GM18907 (cell line): ENCODE measurements at regions not wholly inside any gene's neighbourhood (a gene's known extent, or its start where the extent isn't known, plus 50 kb on each side); places are given as distances from the start of the nearest gene placed in this dataset.

Experiments used
- ATAC-seq: cut with Tn5 transposase; IDR thresholded peaks from one replicate; pipeline ENCODE4 v1.9.1; 2021; ENCODE audit warnings: mild to moderate bottlenecking, moderate library complexity; ENCODE audit not compliant: unreplicated experiment

DNA sequence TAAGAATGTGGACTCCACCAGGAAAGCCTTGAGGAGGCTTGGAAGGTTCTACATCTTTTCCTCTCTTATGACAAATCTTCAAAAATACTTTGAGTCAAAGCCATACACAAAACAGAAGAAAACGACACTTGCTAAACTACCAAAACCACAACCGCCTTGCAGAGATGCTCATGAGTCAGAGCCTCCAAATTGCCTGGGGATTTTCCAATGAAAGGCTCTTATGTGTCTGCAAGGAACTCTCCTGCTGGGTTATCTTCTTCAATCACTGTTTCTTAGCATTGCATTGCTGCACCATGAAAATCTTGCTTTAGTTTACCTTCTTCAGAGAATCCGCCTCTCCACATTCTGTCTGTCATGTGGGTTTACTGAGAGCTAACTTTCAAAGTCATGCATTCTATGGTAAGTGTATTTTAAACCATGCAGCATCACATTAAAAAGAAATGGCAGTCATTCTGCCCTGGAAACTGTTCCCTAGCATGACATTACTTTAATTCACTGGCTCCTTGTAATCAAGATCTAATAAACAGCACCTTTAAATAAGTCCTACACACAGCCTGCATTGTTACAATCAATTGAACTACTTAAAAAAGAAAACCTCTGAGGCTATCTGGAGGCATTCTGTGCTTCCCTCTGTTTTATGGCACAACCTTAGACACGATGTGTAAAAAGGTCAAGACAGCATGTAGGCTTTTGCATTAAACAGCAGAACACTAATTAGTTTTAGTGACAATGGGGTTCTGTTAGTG is 210.0 kb upstream of the FOXD3 start:
- no peak for ATAC-seq

DNA sequence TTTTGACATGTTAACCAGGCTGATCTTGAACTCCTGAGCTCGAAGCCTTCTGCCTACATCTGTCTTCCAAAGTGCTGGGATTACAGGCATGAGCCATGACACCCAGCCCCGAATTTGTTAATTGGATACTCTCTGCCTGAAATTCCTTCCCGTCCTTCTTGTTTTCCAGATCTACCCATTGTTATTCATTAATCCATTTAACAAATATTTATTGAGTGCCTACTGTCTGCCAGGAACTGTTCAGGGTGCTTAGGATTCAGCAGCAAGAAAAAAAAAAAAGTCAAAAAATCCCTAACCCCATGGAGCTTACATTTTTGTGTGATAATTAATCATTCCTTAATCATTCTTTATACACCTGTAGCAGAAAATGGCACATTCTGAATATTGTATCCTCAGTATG is 206.8 kb upstream of the FOXD3 start:
- no peak for ATAC-seq

DNA sequence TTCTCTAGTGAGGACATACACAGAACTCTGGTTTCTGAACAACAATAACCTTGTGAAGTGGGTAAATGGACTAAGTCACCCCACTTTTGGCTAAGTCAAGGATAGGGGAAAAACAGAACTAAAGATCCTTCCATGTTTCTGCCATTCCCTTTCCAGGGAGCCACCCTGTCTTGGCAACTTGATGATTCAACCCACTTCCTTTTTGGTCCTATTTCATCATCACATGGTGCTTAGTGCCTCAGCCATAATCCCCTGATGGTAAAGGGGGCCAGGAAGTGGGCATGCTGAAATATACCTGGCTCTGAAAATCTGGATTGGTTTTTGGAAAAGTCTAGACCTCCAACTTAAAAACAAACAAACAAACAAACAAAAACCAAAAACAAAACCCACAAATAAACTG is 206.4 kb upstream of the FOXD3 start:
- ATAC-seq: no peak

DNA sequence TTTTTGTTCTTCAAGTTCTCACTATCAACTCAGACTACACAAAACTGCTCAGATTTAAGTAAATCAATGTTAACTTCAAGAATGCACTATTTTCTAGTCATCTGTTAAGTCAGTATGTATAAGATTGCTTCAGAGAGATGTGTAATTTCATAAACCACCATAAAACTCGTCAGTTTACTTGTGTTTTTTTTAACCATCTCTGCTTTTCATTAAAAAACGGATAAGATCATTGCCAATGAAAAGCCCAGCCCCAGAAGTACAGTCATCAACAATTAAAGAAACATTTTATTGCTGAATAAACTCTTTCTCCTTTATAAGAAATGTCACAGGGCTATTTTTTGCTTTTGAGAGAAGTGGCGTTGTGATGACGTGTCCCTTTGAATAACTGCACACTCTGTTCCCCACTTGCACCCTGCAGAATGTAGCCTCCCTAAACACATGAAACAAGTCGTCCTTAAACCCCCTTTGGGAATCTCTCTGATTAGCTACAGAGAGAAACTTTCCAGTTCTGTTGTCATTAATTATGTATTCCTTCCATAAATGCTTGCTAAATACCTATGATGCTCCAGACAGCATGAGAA is 202.7 kb upstream of the FOXD3 start:
- no peak for ATAC-seq

DNA sequence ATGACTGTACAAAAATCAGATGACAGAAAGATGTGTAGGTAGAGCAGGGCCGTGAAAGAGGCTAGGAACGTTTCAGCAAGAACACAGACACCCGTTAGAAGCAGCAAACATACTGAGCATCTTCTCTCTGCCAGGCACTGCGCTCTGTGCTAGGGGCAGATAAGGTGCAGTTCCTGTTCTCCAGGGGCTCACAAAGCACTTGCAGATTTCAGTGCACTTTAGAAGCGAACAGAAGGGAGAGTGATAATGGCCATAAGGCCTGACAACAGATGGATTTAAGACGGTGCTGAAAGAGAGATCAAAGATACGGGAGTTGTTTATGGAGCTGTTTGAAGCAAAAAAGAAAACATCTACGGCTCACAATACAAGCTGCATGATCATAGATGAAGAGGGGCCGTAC is 200.3 kb upstream of the FOXD3 start:
- ATAC-seq: no peak

DNA sequence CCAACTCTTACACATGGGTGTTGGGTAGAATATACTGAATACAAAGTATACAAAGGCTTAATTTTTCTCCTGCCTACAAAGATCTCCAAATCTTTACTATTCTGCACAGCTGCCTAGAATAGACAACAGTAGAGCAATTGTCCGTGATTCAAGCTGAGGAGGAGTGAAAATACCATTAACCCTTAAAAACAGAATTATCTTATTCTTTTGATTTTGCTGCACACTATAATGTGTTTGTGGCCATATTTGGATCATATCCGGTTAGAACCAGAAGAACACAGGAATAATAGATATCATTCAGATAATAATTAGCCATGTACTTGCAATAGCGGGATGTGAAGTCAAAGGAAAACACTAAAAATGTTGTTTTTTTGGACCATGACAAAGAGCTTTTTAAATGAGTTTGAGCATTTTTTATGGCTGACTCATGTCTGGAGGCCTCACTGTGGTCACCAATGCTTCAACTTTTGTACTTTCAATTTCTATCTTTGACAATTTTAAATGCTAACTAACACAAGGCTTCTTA is 197.6 kb upstream of the FOXD3 start:
- peak; percentile 89 for ATAC-seq

DNA sequence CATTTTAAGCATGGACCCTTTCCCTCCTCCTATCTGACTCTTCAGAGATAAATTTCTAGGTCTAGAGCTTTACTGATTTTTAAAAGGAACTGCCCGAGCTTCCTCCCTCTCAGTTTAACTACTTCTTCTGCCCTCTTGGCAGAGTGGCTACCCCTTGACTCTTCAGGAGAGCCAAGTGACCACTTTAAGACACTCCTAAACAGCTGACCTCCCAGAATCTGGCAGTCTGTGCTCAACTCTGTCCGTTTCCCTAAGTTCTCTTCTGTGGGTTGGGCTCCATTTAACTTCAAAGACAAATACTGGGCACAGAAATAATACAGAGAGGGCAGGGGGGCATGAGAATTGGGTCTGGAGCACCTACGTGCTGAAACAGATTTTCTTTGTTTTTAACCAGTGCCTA is 196.3 kb upstream of the FOXD3 start:
- no peak for ATAC-seq

DNA sequence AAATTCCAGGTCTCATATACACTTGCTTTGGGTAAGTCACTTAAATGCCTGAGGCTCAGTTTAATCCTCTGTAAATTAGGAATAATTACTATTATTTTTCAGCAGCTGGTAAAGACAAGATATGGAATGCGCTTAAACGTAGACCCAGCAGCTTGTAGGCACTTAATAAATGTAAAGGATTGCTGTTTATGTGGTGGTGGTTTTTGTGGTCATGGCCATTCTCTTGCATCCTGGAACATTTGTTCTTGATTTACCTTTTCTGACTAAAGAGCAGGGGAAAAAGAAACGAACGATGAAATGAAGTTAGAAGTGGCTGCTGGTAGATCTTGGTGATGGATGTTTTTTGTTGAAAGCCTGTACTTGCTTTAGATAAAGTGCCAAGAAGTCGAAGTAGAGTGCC is 195.0 kb upstream of the FOXD3 start:
- no peak for ATAC-seq

DNA sequence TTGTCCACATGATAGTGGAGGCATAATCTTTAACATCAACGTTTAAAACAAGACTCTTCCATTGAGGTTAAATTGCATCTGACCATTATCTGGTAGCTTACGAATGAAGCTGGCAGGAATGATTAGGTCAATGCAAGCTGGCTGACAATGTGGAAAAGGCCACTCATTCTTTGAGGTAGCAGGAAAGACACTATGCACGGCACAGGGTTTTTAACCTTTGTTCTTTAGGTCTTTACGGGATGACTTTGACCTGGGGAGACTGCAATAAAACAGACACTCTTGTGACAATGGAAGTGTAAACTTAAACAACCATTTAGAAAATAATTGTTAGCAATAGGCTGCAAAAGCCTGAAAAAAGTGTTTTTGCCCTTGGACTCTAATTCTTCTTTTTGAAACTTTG is 193.8 kb upstream of the FOXD3 start:
- ATAC-seq: no peak

DNA sequence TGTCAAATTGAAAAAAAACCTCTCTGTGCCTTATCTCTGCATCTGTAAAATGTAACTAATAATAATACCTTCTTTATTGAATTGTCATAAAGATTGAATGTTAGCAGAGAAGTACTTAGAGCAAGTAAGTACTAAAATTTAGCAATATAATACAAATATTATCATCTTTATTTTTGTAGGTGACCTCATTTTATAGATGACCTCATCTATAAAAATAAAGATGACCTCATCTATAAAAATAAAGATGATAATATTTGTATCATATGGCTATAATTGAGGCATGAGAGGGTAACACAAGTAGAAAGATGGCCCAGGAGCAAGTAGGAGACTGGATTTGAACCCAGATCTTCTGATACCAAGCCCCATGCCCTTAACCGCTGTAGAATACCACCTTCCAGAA is 193.2 kb upstream of the FOXD3 start:
- ATAC-seq: no peak

DNA sequence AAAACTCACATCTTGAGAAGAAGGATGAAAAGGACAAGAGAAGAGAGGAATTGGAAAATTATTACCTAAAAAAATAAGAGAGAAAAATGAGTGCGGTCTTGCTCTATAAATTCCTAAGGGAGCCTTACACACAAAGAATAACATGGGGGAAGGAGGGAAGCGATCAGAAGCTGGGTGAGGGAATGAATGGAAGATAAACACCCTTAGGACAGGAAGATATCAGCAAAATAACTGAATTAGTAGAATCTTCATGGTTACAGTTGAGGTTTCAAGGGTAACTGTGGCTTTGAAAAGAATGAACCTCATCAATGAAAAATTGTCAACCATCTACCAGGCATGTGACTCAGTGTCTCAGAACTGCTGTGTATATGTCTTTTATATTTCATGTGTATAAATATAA is 192.5 kb upstream of the FOXD3 start:
- ATAC-seq: no peak

DNA sequence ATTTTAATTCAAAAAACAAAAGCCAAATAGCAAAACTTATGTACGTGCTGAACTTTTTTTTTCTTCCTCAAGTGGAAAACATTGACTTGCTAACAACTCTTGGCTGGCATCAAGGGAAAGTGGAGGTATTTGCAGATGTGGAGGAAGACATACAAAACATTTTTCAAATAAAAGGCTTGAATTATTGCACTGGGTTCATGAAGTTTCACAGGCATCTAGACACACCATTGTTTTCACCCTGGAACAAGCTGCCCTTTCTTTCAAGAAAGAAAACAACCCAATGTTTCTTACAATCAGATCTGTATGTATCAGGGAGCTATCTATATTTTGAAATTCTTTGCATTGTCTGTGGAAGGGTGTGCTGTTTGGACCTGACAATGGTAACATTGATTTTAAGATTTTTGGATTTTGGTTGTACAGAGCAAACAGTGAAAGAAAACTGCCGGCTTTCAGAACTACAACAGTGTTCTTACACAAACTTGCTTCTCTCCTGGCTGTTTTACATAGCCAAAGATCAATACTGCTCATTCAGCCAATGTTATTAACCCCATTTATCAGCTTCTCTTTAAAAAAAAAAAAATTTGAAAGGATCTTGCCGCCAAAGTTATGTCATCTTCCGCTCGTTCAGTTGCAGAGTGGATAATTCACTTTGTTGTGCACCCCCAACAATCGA is 187.7 kb upstream of the FOXD3 start:
- no peak for ATAC-seq

DNA sequence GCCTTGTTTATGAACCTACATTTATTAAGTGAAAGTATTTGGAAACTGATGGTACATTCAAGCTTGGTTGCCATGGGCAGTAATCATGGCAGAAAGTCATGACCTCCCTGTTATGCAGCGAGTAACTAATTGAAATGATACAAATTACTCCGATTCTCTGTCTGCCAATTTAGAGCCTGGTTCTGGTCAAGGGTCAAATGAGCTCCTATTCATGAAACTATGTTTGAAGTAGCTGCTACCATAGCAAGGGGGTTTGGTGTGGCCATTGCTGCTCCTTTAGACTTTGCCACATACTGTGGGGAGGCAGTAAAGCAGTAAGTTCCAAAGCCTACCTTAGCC is 187.2 kb upstream of the FOXD3 start:
- ATAC-seq: no peak

DNA sequence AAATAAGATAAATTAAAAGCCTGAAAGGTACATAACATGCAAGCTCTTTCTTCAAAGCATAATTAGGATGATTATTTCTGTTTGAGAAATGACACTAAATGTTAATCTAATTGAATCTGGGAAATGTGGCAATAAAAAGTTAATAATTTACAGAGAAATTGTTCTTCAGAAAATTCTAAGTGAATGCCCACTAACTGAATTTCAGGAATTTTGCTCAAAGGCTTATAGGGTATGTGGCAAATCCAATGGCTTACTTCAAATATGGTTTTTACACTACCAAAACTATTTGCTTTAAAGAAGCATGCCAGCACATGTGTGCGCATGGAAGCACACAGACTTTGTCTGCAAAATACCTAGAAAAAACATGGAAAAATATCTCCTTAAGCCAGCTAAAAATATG is 186.6 kb upstream of the FOXD3 start:
- no peak for ATAC-seq

DNA sequence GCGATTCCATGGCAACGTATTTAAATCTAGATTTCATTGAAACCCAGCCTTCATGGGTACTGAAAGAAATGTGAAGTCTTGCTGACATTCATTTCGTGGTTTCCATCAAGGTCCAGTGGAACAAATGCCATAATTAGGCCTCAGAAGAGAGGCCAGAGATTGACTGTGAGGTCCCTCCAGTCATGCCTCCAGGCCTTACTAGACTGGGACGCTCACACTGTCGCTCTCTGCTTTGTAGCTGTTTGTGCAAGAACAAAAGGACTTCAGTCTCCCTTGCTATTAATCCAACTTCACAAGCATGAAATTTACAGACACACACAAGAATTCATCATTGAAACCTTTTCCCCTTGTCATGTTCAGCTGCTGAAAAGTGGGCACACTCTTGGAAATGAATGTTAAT is 180.4 kb upstream of the FOXD3 start:
- no peak for ATAC-seq

DNA sequence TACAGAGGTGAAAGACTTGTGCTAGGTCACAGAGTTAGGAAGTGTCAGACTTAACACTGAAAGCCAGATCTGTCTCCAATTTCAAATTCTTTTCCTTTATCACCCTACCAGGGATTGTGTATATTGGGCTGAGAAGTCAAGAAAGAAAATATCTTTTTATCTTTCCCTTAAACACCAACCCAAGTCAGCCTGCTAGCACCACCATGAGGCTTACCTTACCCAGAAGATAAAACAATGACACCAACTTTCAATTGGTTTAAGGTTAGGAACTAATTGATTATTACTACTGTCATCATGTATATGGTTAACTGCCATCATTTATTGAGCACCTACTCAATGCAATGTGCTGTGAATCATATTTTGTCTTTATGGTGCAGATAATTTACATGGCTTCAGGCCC is 178.9 kb upstream of the FOXD3 start:
- no peak for ATAC-seq

DNA sequence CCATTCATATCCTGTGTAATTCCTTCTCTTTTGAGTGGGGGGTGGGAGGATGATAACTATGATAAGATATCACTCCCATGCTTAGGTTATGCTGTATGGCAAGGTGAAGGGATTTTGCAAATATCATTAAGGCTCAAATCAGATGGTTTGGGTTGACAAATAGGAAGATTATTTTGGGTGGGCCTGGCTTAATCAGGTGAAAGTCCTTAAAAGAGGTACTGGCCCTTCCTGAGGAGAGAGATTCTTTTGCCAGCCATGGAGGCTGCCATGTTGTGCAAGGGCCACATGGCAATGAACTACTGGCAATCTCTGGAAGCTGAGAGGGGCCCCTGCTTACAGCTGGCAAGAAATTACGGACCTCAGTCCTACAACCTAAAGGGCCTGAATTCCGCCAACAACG is 174.6 kb upstream of the FOXD3 start:
- no peak for ATAC-seq

DNA sequence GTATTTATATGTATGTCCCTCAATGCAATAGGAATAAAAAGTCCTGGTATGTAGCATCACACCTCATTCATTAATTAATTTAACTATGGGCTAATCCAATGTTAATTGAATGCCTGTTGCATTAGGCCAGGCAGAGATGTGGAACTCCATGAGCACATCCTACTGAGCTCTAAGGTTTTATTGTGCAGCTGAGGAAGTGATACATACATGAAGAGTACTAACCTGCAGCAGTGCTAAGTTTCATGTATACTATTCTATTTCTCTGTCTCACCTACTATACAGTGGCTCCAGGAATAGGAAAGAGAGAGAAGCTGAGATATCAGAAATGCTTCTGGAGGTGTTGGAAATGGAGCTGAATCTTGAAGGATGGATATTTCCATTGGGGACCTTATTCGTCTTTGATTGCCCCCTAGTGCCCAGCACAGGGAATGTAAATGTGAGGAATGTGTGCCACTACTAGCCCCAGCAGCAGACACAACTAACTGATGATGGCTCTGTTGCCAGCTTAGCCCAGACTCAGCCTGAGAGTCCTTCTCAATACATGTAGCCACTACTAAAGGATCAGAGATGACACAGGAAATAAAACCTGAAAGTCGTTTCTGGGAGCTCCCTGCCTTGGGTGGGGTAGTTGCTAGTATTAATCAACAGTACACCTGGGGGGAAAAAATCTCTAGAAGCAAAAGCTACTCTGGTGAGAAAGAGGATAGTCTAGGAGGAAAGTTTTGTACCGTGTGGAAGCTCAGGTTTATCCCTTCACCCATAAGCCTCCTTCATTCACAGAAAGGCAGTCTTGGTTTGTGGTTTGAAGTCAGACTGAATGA is 173.3 kb upstream of the FOXD3 start:
- ATAC-seq: peak; percentile 65

DNA sequence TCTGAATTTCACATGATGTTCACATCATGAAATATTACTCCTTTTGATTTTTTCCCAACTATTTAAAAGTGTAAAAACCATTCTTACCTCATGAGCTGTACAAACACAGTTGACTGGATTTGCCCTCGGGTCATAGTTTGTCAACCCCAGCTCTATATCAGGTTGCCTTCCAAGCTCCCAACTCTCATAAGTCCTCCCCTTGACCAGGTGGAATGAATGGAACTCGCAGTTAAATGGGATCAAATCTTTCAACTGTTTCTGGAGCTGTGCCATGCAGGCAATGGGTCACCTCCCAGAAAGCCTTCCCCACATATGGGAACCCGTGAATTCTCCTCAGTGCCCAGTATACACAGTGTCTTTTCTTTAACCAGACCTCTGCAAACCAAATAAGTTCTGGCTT is 169.8 kb upstream of the FOXD3 start:
- no peak for ATAC-seq

DNA sequence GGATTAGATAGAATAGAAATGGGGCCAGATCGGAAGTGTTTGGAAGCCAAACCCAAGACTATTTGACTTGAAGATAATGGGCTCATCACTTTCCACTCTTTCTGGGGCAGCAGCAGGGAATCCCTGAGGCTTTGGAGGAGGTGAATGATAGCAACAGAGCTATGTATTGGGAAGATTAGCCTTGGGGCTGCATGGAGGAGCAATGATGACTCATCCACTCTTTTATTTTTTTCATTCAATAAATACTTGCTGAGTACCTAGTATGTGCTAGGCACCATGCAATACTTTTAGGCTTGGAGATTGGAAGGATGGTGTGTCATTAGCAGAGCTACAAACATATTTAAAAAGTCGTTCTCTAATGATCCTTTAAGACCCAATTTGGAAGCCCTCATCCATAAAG is 166.9 kb upstream of the FOXD3 start:
- ATAC-seq: no peak

DNA sequence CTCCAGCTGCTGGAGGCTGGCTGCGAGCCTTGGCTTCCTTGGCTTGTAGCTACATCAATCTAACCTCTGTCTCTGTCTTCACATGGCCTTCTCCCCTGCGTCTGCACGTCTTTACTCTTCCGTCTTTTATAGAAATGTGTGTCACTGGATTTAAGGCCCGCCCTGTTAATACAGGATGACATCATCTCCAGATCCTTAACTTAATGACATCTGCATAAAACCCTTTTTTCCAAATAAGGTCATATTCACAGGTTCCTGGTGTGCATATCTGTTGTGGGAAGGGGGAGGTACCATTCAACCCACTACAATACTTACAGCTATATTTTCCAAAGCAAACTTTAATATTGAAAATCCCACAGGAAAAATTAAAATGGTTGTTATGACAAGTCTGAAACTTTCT is 165.3 kb upstream of the FOXD3 start:
- no peak for ATAC-seq

DNA sequence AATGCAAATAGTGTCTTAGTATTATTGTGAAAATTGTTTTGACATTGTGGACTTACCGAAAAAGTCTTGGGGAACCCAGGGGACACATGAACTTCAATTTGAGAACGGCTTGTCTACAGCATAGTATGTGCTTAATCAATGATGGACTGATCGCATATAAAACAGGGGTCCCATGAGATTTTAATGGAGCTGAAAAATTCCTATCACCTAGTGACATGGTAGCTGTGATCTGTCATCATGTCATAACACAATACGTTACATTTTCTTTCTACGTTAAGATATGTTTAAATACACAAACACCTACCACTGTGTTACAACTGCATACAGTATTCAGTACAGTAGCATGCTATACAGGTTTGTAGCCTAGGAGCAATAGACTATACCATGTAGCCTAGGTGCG is 153.3 kb upstream of the FOXD3 start:
- ATAC-seq: no peak
